Right atrium auricular region (tissue), 2 donors: ENCODE measurements at regions not wholly inside any gene's neighbourhood (a gene's known extent, or its start where the extent isn't known, plus 50 kb on each side); places are given as distances from the start of the nearest gene placed in this dataset.

Experiments used
- DNase-seq: peaks from one replicate; pipeline ENCODE4 v3.0.0-alpha.2; 2019; ENCODE audit warnings: low spot score
- H3K27ac ChIP-seq, 2 donors: fragments of 200-600 bp; sonication (generic); 1 replicate in 1 of 2; 2 replicates in 1 of 2; pipeline ENCODE4 v1.5.1; 2016 to 2019
- H3K27me3 ChIP-seq, 2 donors: fragments of 200-600 bp; sonication (generic); one replicate each; pipeline versions ENCODE4 v1.5.1 to v1.6.0; 2017 to 2019
- H3K36me3 ChIP-seq: fragments of 200-600 bp; sonication (generic); one replicate; pipeline ENCODE4 v1.5.1; 2016
- H3K4me1 ChIP-seq, 2 donors: fragments of 200-600 bp; sonication (generic); one replicate each; pipeline versions ENCODE4 v1.5.1 to v1.6.0; 2017 to 2019
- H3K4me3 ChIP-seq, 2 donors: fragments of 200-600 bp; sonication (generic); 1 replicate in 1 of 2; 2 replicates in 1 of 2; pipeline ENCODE4 v1.5.1; 2017 to 2019; ENCODE audit warnings: mild to moderate bottlenecking in 1 of 2, moderate library complexity in 1 of 2
- H3K9me3 ChIP-seq, 2 donors: fragments of 200-600 bp; sonication (generic); one replicate each; pipeline ENCODE4 v1.5.1; 2019
- CTCF ChIP-seq, 2 donors: fragments of 200-600 bp; sonication (generic); IDR thresholded peaks; one replicate each; pipeline ENCODE4 v1.5.1; 2019; ENCODE audit warnings: antibody characterized with exemption in 2 of 2

- no peak for DNase-seq
- H3K27me3 ChIP-seq = no peaks in the 10 kb centered on the region
- H3K9me3 ChIP-seq = no peaks in the 10 kb centered on the region
- H3K36me3 ChIP-seq = no peaks in the 10 kb centered on the region
- no peaks in the 10 kb centered on the region for H3K4me1 ChIP-seq
- H3K27ac ChIP-seq = peak overlapping the region in 1 of 2 donors; percentile 67
- no peak overlapping the region for H3K4me3 ChIP-seq
- no peak for TF ChIP-seq CTCF (IDR thresholded peaks at IDR 0.05)
These were observed 65.9 kb upstream of the MAOA start for GRCh38 chrX:43590150-43590549.

- Histone ChIP-seq H3K27me3 (no peaks in the 10 kb centered on the region), H3K4me3 (no peak overlapping the region), H3K27ac (no peak overlapping the region), H3K4me1 (no peaks in the 10 kb centered on the region), H3K36me3 (no peaks in the 10 kb centered on the region), H3K9me3 (no peaks in the 10 kb centered on the region)
- no peak for TF ChIP-seq CTCF (IDR thresholded peaks at IDR 0.05)
- no peak for DNase-seq
These were observed 63.5 kb upstream of the MAOA start for GRCh38 chrX:43592597-43592996.

GRCh38 chrX:43595931-43596330, 60.2 kb upstream of the MAOA start:
- Histone ChIP-seq H3K27me3 (no peaks in the 10 kb centered on the region), H3K27ac (no peak overlapping the region), H3K4me3 (no peak overlapping the region), H3K4me1 (no peaks in the 10 kb centered on the region), H3K36me3 (no peaks in the 10 kb centered on the region), H3K9me3 (no peaks in the 10 kb centered on the region)
- TF ChIP-seq CTCF (IDR thresholded peaks at IDR 0.05) = no peak
- no peak for DNase-seq

- TF ChIP-seq CTCF (IDR thresholded peaks at IDR 0.05) = no peak
- H3K4me3 ChIP-seq = no peak overlapping the region
- DNase-seq = no peak
- no peaks in the 10 kb centered on the region for H3K9me3 ChIP-seq
- H3K36me3 ChIP-seq = no peaks in the 10 kb centered on the region
- no peak overlapping the region for H3K27ac ChIP-seq
- no peaks in the 10 kb centered on the region for H3K27me3 ChIP-seq
- H3K4me1 ChIP-seq = no peaks in the 10 kb centered on the region
These were observed 51.3 kb upstream of the MAOA start for GRCh38 chrX:43604753-43605152.

GRCh38 chrX:43605351-43605750, 50.7 kb upstream of the MAOA start:
- H3K27me3 ChIP-seq = no peaks in the 10 kb centered on the region
- no peak overlapping the region for H3K27ac ChIP-seq
- TF ChIP-seq CTCF (IDR thresholded peaks at IDR 0.05) = no peak
- no peaks in the 10 kb centered on the region for H3K9me3 ChIP-seq
- H3K36me3 ChIP-seq = no peaks in the 10 kb centered on the region
- H3K4me3 ChIP-seq = no peak overlapping the region
- no peaks in the 10 kb centered on the region for H3K4me1 ChIP-seq
- no peak for DNase-seq
